ENCODE measurements at regions not wholly inside any gene's neighbourhood (a gene's known extent, or its start where the extent isn't known, plus 50 kb on each side); places are given as distances from the start of the nearest gene placed in this dataset.

GRCh38 chr3:113104357-113105092 lies 106.8 kb upstream of the BOC start:
- no peak overlapping the region for H3K4me3 ChIP-seq (ENCODE audit: low read depth, low read length)
- no peak for TF ChIP-seq CTCF (conservative IDR thresholded peaks at IDR 0.05; ENCODE audit: low read depth, low read length)
- DNase-seq (ENCODE audit: low read depth) = no peak

- H3K4me3 ChIP-seq (ENCODE audit: low read depth, low read length) = no peak overlapping the region
- no peak for TF ChIP-seq CTCF (conservative IDR thresholded peaks at IDR 0.05; ENCODE audit: low read depth, low read length)
- DNase-seq (ENCODE audit: low read depth) = no peak
These were observed 106.3 kb upstream of the BOC start for GRCh38 chr3:113105093-113105449.

- DNase-seq (ENCODE audit: low read depth) = peak; percentile 48
- no peak overlapping the region for H3K4me3 ChIP-seq (ENCODE audit: low read depth, low read length)
- no peak for TF ChIP-seq CTCF (conservative IDR thresholded peaks at IDR 0.05; ENCODE audit: low read depth, low read length)
These were observed 105.2 kb upstream of the BOC start for GRCh38 chr3:113105966-113106660.

GRCh38 chr3:113110267-113110666 lies 101.1 kb upstream of the BOC start:
- TF ChIP-seq CTCF (conservative IDR thresholded peaks at IDR 0.05; ENCODE audit: low read depth, low read length) = no peak

GRCh38 chr3:113111011-113111707 lies 100.2 kb upstream of the BOC start:
- H3K4me3 ChIP-seq (ENCODE audit: low read depth, low read length) = no peak overlapping the region
- peak; percentile 20 for DNase-seq (ENCODE audit: low read depth)
- TF ChIP-seq CTCF (conservative IDR thresholded peaks at IDR 0.05; ENCODE audit: low read depth, low read length) = no peak

More at GRCh38 chr3:113110267-113110666, 101.1 kb upstream of the BOC start:
- peak; percentile 45 for DNase-seq (ENCODE audit: low read depth)
- H3K4me3 ChIP-seq (ENCODE audit: low read depth, low read length) = no peak overlapping the region

- DNase-seq (ENCODE audit: low read depth) = no peak
- no peak overlapping the region for H3K4me3 ChIP-seq (ENCODE audit: low read depth, low read length)
- TF ChIP-seq CTCF (conservative IDR thresholded peaks at IDR 0.05; ENCODE audit: low read depth, low read length) = no peak
These were observed 98.0 kb upstream of the BOC start for GRCh38 chr3:113113361-113113760.

Measured in choroid plexus epithelial cell (primary cell).